Stomach (tissue), 4 donors: ENCODE measurements at regions not wholly inside any gene's neighbourhood (a gene's known extent, or its start where the extent isn't known, plus 50 kb on each side); places are given as distances from the start of the nearest gene placed in this dataset.

Experiments
- CTCF ChIP-seq, 7 experiments: fragments of 450-650 bp in 4 of 7; fragments of 200-600 bp in 3 of 7; sonication (generic) in 3 of 7; IDR thresholded peaks; one replicate each; pipeline ENCODE4 v1.5.1; 2016 to 2019; ENCODE audit warnings: antibody characterized with exemption in 7 of 7, control low read depth in 2 of 7, mild to moderate bottlenecking in 1 of 7
- EP300 ChIP-seq: sonication (generic); formaldehyde crosslinking; IDR thresholded peaks from one replicate; pipeline ENCODE4 v1.6.1; 2017; ENCODE audit warnings: antibody characterized with exemption
- POLR2A ChIP-seq, 4 donors: fragments of 450-650 bp; IDR thresholded peaks; one replicate each; pipeline ENCODE4 v1.6.1; 2016; ENCODE audit warnings: antibody characterized with exemption in 4 of 4, control low read depth in 2 of 4, mild to moderate bottlenecking in 1 of 4, moderate library complexity in 1 of 4

GRCh38 chr3:152760024-152760563 is 74.8 kb upstream of the P2RY1 start:
- TF ChIP-seq CTCF (IDR thresholded peaks at IDR 0.05), result no peak
- TF ChIP-seq POLR2A (IDR thresholded peaks at IDR 0.05), result no peak
- no peak for TF ChIP-seq EP300
